H1 (cell line): ENCODE measurements at regions not wholly inside any gene's neighbourhood (a gene's known extent, or its start where the extent isn't known, plus 50 kb on each side); places are given as distances from the start of the nearest gene placed in this dataset.

ENCODE experiments used
- CHD1 ChIP-seq: IDR thresholded peaks from 2 replicates; pipeline ENCODE4 v1.6.1; 2012; ENCODE audit warnings: low read depth, low read length, improper control_type of control experiment
- E2F6 ChIP-seq: IDR thresholded peaks from 2 replicates; pipeline ENCODE4 v1.6.1; 2012; ENCODE audit warnings: inconsistent platforms
- EP300 ChIP-seq, 2 experiments: IDR thresholded peaks; 1 replicate in 1 of 2; 2 replicates in 1 of 2; pipeline ENCODE4 v1.6.1; 2011 to 2012; ENCODE audit warnings: low read depth in 2 of 2, low read length in 2 of 2, mild to moderate bottlenecking in 2 of 2, borderline replicate concordance in 1 of 2, inconsistent platforms in 1 of 2, moderate library complexity in 1 of 2
- POLR2A ChIP-seq, 2 experiments: IDR thresholded peaks; 1 replicate in 1 of 2; 2 replicates in 1 of 2; pipeline ENCODE4 v1.6.1; 2011; ENCODE audit warnings: low read depth in 2 of 2, low read length in 2 of 2, mild to moderate bottlenecking in 2 of 2; ENCODE audit errors: control extremely low read depth in 1 of 2
- POLR2AphosphoS5 ChIP-seq: IDR thresholded peaks from 2 replicates; pipeline ENCODE4 v1.6.1; 2011; ENCODE audit warnings: low read depth, low read length
- RAD21 ChIP-seq, 2 experiments: IDR thresholded peaks in 1 of 2; conservative IDR thresholded peaks in 1 of 2; 2 replicates each; pipeline ENCODE4 v1.6.1; 2011; ENCODE audit warnings: low read depth in 2 of 2, low read length in 2 of 2, improper control_type of control experiment in 1 of 2, inconsistent platforms in 1 of 2, mild to moderate bottlenecking in 1 of 2, moderate library complexity in 1 of 2
- RNF2 ChIP-seq: fragments of 200-900, 300-1000 bp; sonication (generic); IDR thresholded peaks from 2 replicates; pipeline ENCODE4 v1.7.1; 2016; ENCODE audit warnings: borderline replicate concordance, low read depth, mild to moderate bottlenecking, antibody characterized with exemption, low read length; ENCODE audit not compliant: poor library complexity, severe bottlenecking; ENCODE audit errors: missing control alignments
- SIN3A ChIP-seq, 2 experiments: IDR thresholded peaks in 1 of 2; conservative IDR thresholded peaks in 1 of 2; 2 replicates each; pipeline ENCODE4 v1.6.1; 2011 to 2012; ENCODE audit warnings: low read length in 2 of 2, improper control_type of control experiment in 1 of 2, low read depth in 1 of 2, mild to moderate bottlenecking in 1 of 2
- SUZ12 ChIP-seq: fragments of 200-600 bp; sonication (generic); IDR thresholded peaks from 2 replicates; pipeline ENCODE4 v1.6.1; 2012; ENCODE audit warnings: mild to moderate bottlenecking, inconsistent platforms, low read length, moderate library complexity, mixed read lengths
- ZNF274 ChIP-seq: IDR thresholded peaks from 2 replicates; pipeline ENCODE4 v1.7.0; 2012; ENCODE audit warnings: low read length, borderline replicate concordance; ENCODE audit errors: extremely low read depth
- TF ChIP-seq, protein P1 (sequence below), 3 experiments: IDR thresholded peaks; 1 replicate in 2 of 3; 2 replicates in 1 of 3; pipeline versions ENCODE4 v1.5.1 to v1.6.1; 2011; ENCODE audit warnings: low read length in 3 of 3, mild to moderate bottlenecking in 3 of 3, inconsistent platforms in 2 of 3, low read depth in 1 of 3, moderate library complexity in 1 of 3; ENCODE audit not compliant: insufficient read depth in 1 of 3; ENCODE audit errors: control extremely low read depth in 1 of 3

- no peak for TF ChIP-seq CHD1
- TF ChIP-seq POLR2AphosphoS5, result no peak
- no peak for TF ChIP-seq E2F6
- TF ChIP-seq, protein P1, sequence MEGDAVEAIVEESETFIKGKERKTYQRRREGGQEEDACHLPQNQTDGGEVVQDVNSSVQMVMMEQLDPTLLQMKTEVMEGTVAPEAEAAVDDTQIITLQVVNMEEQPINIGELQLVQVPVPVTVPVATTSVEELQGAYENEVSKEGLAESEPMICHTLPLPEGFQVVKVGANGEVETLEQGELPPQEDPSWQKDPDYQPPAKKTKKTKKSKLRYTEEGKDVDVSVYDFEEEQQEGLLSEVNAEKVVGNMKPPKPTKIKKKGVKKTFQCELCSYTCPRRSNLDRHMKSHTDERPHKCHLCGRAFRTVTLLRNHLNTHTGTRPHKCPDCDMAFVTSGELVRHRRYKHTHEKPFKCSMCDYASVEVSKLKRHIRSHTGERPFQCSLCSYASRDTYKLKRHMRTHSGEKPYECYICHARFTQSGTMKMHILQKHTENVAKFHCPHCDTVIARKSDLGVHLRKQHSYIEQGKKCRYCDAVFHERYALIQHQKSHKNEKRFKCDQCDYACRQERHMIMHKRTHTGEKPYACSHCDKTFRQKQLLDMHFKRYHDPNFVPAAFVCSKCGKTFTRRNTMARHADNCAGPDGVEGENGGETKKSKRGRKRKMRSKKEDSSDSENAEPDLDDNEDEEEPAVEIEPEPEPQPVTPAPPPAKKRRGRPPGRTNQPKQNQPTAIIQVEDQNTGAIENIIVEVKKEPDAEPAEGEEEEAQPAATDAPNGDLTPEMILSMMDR (IDR thresholded peaks at IDR 0.05; ENCODE audit: control extremely low read depth in 1 of 3, insufficient read depth in 1 of 3, low read depth in 1 of 3, low read length in 3 of 3), result no peak
- no peak for TF ChIP-seq ZNF274
- TF ChIP-seq EP300 (IDR thresholded peaks at IDR 0.05; ENCODE audit: borderline replicate concordance in 1 of 2, low read depth in 2 of 2, low read length in 2 of 2), result no peak
- TF ChIP-seq SUZ12, result no peak
- TF ChIP-seq SIN3A (conservative IDR thresholded peaks at IDR 0.05 in 1 of 2, IDR thresholded peaks at IDR 0.05 in 1 of 2; ENCODE audit: low read depth in 1 of 2, low read length in 2 of 2), result no peak
- no peak for TF ChIP-seq RNF2
- no peak for TF ChIP-seq RAD21 (IDR thresholded peaks at IDR 0.05 in 1 of 2, conservative IDR thresholded peaks at IDR 0.05 in 1 of 2; ENCODE audit: low read depth in 2 of 2, low read length in 2 of 2)
- no peak for TF ChIP-seq POLR2A (IDR thresholded peaks at IDR 0.05; ENCODE audit: control extremely low read depth in 1 of 2, low read depth in 2 of 2, low read length in 2 of 2)
Measured at GRCh38 chr12:88717188-88717587, 136.9 kb upstream of the KITLG start.
